NCI-H2029 treated with DMSO at 0.1 percent for 48 hours (cell line): ENCODE measurements at regions not wholly inside any gene's neighbourhood (a gene's known extent, or its start where the extent isn't known, plus 50 kb on each side); places are given as distances from the start of the nearest gene placed in this dataset.
"Not testable (repeated sequence)": the region's sequence is repeated elsewhere in the genome, so short reads cannot be mapped to it uniquely, and the experiment has no call there.

Experiments used
- DNase-seq: peaks from one replicate; lab custom pipeline; 2025; lab: John Stamatoyannopoulos, UW

- no peak for DNase-seq
These were observed 949.2 kb downstream of the MCTP2 start for GRCh38 chr15:95180530-95180929.

DNA sequence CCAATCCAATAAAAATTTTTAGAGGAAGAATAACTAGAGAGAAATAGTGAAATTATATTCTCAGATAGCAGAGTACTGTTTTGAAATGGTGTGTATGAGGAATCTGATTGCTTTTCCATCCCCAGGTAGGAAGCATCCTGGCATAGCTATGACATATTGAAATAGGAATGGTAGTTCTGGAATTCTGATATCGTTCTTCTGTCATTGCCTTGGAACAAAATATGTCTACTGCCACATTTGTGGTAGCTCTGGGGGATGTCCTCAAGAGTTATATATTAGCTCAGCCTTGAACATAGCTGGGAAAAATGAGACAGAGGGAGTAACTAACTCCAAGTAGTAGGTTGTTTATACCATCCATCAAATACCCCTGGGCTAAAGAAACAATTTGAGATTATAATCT is 950.7 kb downstream of the MCTP2 start:
- DNase-seq, result no peak

GRCh38 chr15:95192923-95193322 is 961.6 kb downstream of the MCTP2 start:
- DNase-seq, result no peak

- no peak for DNase-seq
These were observed 963.4 kb downstream of the MCTP2 start for GRCh38 chr15:95194746-95195145.

- no peak for DNase-seq
These were observed 965.0 kb downstream of the MCTP2 start for GRCh38 chr15:95196176-95196915.

DNA sequence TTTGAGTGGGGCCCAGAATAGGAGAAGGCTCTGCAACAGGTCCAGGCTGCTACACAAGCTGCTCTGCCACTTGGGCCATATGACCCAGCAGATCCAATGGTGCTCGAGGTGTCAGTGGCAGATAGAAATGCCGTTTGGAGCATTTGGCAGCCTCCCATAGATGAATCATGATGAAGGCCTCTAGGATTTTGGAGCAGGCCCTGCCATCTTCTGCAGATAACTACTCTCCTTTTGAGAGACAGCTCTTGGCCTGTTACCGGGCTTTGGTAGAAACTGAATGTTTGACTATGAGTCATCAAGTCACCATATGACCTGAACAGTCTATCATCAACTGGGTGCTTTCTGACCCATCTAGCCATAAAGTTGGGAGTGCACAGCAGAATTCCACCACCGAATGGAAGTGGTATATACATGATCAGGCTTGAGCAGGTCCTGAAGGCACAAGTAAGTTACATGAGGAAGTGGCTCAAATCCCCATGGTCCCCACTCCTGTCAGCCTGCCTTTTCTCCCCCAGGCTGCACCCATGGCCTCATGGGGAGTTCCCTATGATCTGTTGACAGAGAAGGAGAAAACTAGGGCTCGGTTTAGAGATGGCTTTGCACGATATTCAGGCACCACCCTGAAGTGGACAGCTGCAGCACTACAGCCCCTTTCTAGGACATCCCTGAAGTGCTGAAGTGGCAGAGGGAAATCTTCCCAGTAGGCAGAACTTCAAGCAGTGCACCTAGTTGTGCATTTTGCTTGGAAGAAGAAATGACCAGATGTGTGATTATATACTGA is 971.4 kb downstream of the MCTP2 start:
- no peak for DNase-seq

- no peak for DNase-seq
These were observed 973.7 kb downstream of the MCTP2 start for GRCh38 chr15:95205077-95205476.

- not testable (repeated sequence) for DNase-seq
These were observed 974.5 kb downstream of the MCTP2 start for GRCh38 chr15:95205830-95206229.

GRCh38 chr15:95208071-95208470 is 976.7 kb downstream of the MCTP2 start:
- DNase-seq, result no peak

DNA sequence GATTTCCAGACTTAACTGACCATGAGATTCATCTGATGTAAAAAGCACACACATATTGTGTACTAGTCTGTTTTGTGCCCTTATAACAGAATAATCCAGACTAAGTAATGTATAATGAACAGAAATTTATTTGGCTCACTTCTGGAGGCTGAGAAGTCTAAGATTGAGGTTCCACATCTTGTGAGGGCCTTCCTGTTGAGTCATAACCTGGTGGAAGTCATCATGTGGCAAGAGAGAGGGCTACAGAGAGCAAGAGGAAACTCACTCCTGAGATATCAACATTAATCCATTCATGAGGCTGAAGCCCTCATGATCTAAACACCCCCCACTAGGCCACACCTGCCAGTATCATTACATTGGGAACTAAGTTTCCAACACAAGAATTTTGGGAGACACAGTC is 977.6 kb downstream of the MCTP2 start:
- DNase-seq, result no peak

DNA sequence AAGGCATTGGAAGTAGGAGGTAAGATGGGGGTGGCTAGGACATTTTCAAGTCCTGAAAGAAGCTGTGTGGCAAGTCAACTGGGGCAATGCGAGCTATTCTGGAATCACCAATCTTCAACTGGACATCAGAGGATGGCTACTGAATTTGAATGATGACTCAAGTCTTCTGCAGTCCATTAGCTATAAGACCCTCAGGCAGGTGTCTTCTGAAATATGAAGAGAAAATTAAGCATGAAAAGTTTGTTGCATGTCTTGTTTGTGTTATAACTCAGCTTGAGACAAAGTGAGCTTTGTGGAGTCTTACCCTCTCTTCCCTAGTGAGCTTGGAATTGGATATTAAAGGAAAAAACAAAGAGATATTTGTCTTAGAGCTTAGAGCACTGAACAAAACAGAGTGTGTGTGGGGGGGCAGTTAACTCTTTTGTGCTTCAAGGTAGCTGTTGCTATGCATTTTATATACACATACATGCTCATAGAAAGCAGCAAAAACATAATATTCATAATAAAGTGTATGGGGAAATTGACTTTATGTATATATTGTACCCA is 979.1 kb downstream of the MCTP2 start:
- DNase-seq, result no peak

- DNase-seq, result no peak
These were observed 983.7 kb downstream of the MCTP2 start for GRCh38 chr15:95215017-95215416.

DNA sequence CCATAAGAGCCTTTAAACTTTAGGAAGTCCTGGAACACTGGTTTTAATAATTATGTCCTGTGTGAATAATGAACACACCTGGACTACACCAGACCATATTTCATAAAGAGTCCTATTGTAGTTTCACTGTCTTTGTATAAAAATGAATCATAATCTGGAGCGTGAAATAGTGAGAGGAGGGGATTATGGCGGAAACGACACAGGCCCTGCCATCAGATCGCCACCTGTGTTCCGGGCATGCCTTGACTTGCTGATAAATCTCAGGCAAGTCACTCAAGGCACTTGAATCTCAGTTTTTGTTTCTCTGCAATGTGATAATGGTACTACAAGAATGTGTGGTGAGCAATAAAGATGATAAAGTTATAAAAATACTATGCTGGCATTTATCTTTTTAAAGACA is 995.5 kb downstream of the MCTP2 start:
- DNase-seq, result no peak

- no peak for DNase-seq
These were observed 995.9 kb downstream of the MCTP2 start for GRCh38 chr15:95227235-95227634.

GRCh38 chr15:95228856-95229555 is 997.6 kb downstream of the MCTP2 start:
- DNase-seq, result no peak

GRCh38 chr15:95235033-95235432 is 1003.7 kb downstream of the MCTP2 start:
- no peak for DNase-seq

DNA sequence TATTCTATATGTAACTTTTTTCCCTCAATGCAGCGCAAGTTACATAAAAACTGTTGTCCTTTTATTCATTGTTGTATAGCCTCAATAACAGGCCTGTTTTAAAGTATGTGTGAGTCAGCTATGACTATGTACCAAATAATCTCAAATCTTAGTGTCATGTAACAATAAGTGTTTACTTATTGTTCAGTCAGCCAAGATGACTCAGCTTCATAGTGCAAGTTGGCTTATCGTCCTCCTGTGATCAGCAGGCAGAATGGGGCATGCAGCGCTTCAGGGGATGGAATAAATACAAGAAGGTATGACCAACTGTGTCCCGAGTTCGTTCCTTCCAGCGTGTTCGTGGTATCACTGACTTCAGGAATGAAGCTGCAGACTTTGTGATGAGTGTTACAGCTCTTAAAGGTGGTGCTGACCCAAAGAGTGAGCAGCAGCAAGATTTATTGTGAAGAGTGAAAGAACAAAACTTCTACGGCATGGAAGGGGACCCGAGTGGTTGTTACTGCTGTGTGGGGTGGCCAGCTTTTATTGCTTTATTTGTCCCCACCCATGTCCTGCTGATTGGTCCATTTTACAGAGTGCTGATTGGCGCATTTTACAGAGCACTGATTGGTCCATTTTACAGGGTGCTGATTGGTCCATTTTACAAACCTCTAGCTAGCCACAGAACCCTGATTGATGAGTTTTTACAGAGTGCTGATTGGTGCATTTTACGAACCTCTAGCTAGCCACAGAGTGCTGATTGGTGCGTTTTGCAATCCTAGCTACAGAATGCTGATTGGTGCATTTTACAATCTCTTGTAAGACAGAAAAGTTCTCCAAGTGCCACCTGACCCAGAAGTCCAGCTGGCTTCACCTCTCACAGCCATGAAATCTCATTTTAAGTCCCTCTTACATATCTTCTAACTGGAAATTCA is 1016.0 kb downstream of the MCTP2 start:
- no peak for DNase-seq

DNA sequence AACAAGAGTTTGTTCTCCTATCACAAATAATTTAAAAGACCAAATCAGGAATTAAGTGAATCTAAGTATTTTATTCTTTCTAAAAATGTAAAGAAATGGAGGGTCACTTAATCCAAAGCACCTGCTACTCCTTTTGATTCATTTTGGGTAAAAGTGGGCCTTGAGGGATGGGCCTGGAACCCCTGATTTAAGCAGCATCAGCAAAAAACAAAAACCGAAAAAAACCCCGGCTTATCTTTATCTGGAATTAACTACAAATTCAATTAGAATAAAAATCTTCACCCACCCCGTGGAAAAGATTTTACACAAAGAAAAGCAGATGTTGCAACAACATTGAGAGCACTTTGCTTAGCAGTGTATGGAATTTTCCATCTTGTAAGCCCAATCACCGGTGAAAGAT is 1018.2 kb downstream of the MCTP2 start:
- no peak for DNase-seq

GRCh38 chr15:95252404-95252803 is 1021.0 kb downstream of the MCTP2 start:
- DNase-seq, result no peak

DNA sequence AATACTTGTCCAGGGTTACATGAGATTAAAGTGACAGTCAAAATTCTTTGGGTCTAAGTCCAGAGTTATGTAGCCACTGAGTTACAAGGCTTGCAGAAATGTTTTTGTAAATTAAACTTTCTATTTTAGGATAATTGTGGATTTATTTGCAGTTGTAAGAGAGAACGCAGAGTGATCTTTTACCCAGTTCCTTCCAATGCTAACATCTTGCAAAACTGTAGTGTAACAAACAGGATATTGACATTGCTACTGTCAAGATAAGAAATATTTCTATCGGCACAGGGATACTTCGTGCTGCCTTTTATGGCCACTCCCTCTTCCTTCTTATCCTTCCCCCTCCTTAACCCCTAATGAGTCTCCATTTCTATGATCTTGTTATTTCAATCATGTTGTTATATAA is 1022.9 kb downstream of the MCTP2 start:
- no peak for DNase-seq

GRCh38 chr15:95259513-95259912 is 1028.2 kb downstream of the MCTP2 start:
- peak; percentile 21 for DNase-seq

GRCh38 chr15:95259965-95260364 is 1028.6 kb downstream of the MCTP2 start:
- no peak for DNase-seq
